NT2/D1 (cell line): ENCODE measurements at regions not wholly inside any gene's neighbourhood (a gene's known extent, or its start where the extent isn't known, plus 50 kb on each side); places are given as distances from the start of the nearest gene placed in this dataset.

Experiments
- YY1 ChIP-seq: IDR thresholded peaks from 2 replicates; pipeline ENCODE4 v1.6.1; 2011; ENCODE audit not compliant: insufficient read length, insufficient read depth
- ZNF274 ChIP-seq: IDR thresholded peaks from 2 replicates; pipeline ENCODE4 v1.6.1; 2011; ENCODE audit warnings: mild to moderate bottlenecking, low read depth, low read length

GRCh38 chr14:54146601-54147000 is 190.0 kb upstream of the BMP4 start:
- TF ChIP-seq ZNF274 (no peak), YY1 (no peak)
